ENCODE measurements at regions not wholly inside any gene's neighbourhood (a gene's known extent, or its start where the extent isn't known, plus 50 kb on each side); places are given as distances from the start of the nearest gene placed in this dataset.
"Not testable (repeated sequence)": the region's sequence is repeated elsewhere in the genome, so short reads cannot be mapped to it uniquely, and the experiment has no call there.

DNA sequence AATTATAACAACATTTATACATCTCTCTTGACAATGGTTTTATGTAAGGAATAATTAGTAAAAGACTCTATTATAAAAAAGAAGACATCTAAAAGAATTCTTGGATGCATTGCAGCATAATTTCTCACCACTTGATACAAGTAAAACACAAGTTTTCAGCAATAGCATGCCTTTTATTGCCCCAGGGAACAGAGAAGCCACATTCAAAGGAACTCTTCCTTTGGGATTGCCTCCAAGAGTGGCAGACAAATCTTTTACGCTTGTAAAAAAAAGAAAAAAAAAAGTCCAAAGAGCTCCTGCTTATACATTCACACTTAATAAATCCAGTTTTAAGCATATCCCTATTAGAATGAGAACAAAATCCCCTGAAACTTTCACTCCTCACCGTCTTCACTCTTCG lies 2357.8 kb upstream of the PCDH20 start:
- no peak for ATAC-seq (ENCODE audit: low FRiP score)
- TF ChIP-seq, protein P1, sequence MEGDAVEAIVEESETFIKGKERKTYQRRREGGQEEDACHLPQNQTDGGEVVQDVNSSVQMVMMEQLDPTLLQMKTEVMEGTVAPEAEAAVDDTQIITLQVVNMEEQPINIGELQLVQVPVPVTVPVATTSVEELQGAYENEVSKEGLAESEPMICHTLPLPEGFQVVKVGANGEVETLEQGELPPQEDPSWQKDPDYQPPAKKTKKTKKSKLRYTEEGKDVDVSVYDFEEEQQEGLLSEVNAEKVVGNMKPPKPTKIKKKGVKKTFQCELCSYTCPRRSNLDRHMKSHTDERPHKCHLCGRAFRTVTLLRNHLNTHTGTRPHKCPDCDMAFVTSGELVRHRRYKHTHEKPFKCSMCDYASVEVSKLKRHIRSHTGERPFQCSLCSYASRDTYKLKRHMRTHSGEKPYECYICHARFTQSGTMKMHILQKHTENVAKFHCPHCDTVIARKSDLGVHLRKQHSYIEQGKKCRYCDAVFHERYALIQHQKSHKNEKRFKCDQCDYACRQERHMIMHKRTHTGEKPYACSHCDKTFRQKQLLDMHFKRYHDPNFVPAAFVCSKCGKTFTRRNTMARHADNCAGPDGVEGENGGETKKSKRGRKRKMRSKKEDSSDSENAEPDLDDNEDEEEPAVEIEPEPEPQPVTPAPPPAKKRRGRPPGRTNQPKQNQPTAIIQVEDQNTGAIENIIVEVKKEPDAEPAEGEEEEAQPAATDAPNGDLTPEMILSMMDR (IDR thresholded peaks at IDR 0.05), result no peak
- DNase-seq (ENCODE audit: low spot score), result no peak

DNA sequence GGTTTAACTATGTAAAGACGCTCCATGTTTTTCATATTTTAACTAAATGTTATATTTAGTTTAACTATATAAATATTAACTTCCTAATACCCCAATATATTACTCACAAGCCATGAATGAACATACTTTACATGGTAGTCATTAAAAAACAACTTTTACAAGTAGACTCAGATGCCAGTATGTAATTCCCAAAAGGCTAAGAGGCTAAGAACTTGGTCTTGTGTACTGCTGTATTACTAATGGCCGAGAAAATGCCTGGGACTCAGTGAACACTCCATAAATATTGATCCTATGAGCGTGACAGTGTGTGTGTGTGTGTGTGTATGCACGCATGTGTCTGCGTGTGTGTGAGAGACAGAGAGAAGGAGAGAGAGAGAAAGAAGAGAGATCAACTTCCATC lies 2342.0 kb upstream of the PCDH20 start:
- not testable (repeated sequence) for ATAC-seq (ENCODE audit: low FRiP score); DNase-seq (ENCODE audit: low spot score)

DNA sequence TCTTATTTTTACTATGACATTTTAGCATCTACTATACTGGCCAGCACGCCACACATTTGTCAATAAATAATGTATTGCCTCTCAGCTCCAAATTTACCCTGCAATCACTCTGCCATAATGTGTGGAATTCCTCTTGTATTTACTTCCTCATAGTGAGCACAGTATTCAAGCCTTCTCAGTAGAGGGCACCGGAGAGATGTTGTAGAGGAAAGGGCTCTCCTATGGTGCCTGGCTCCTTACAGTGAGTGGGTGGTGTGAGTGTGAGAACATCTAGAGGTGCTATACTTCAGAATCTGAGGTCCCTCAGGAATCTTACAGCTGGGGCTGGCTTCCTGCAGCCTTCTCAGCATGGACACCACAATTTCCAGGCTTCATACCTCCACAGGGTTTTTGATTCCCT lies 2334.2 kb upstream of the PCDH20 start:
- not testable (repeated sequence) for ATAC-seq (ENCODE audit: low FRiP score); DNase-seq (ENCODE audit: low spot score)

DNA sequence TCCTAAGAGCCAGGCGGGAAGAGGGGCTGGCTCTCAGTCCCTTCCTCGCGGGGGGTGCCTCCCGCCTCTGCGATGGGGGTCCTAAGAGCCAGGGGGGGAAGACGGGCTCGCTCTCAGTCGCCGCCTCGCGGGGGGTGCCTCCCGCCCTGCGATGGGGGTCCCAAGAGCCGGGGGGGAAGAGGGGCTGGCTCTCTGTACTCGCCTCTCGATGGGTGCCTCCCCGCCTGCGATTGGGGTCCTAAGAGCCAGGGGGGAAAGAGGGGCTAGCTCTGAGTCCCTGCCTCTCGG lies 2326.1 kb upstream of the PCDH20 start:
- ATAC-seq (ENCODE audit: low FRiP score); DNase-seq (ENCODE audit: low spot score): not testable (repeated sequence)

DNA sequence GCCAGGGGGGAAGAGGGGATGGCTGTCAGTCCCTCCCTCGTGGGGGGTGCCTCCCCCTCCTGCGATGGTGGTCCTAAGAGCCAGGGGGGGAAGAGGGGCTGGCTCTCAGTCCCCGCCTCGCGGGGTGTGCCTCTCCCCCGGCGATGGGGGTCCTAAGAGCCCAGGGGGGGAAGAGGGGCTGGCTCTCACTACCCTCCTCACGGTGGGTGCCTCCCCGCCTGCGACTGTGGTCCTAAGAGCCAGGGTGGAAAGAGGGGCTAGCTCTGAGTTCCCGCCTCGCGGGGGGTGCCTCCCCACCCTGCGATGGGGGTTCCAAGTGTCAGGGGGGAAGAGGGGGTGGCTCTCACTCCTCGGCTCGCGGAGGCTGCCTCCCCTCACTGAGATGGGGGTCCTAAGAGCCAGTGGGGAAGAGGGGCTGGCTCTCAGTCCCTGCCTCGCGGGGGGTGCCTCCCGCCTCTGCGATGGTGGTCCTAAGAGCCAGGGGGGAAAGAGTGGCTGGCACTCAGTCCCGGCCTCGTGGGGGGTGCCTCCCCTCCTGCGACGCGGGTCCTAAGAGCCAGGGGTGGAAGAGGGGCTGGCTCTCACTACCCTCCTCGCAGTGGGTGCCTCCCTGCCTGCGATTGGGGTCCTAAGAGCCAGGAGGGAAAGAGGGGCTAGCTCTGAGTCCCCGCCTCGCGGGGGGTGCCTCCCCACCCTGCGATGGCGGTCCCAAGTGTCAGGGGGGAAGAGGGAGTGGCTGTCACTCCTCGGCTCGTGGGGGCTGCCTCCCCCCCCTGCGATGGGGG lies 2325.6 kb upstream of the PCDH20 start:
- no peak for DNase-seq (ENCODE audit: low spot score)
- ATAC-seq (ENCODE audit: low FRiP score), result no peak
- TF ChIP-seq, protein P1 (IDR thresholded peaks at IDR 0.05), result no peak

DNA sequence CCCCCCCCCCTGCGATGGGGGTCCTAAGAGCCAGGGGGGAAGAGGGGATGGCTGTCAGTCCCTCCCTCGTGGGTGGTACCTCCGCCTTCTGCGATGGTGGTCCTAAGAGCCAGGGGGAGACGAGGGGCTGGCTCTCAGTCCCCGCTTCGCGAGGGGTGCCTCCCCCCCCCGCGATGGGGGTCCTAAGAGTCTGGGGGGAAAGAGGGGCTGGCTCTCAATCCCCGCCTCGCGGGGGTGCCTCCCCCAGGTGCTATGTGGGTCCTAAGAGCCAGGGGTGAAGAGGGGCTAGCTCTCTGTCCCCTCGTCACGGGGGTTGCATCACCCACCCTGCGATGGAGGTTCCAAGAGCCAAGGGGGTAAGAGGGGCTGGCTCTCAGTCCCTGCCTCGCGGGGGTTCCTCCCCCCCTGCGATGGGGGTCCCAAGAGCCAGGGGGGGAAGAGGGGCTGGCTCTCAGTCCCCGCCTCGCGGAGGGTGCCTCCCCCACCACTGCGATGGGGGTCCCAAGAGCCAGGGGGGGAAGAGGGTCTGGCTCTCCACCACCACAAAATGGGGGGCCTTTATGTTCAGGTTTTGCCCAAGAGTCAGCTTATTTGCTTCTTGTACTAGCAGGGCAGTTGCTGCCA lies 2323.6 kb upstream of the PCDH20 start:
- DNase-seq (ENCODE audit: low spot score); ATAC-seq (ENCODE audit: low FRiP score): not testable (repeated sequence)

DNA sequence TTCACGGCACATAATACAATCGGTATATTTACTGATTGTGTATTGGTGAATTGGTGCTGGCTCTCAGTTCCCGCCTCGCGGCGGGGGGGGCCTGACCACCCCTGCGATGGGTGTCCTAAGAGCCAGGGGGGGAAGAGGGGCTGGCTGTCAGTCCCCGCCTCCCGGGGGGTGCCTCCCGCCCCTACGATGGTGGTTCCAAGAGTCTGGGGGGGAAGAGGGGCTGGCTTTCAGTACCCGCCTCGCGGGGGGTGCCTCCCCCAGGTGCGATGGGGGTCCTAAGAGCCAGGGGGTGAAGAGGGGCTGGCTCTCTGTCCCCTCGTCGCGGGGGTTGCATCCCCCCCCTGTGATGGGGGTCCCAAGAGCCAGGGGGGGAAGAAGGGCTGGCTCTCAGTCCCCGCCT lies 2321.8 kb upstream of the PCDH20 start:
- no peak for DNase-seq (ENCODE audit: low spot score)
- TF ChIP-seq, protein P1 (IDR thresholded peaks at IDR 0.05), result no peak
- ATAC-seq (ENCODE audit: low FRiP score), result no peak

DNA sequence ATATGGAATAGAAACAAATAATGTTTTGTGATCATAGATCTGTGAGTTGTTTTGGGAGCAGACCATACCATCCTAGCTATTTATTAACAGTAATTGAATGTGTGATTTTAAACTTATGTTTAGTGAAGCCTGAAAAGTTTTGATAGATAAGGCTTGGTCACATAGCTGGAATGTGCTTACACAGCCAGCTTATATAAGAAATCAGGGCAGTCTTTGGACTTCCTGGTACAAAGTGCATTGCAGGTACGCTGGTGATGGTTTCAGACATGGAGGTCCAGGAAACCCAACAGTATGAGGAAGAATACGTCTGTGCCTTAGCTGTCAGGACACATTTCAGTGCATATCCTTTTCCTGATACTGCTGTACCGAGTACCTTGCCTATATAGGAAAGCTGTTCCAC lies 2316.2 kb upstream of the PCDH20 start:
- no peak for DNase-seq (ENCODE audit: low spot score)
- TF ChIP-seq, protein P1 (IDR thresholded peaks at IDR 0.05), result no peak
- ATAC-seq (ENCODE audit: low FRiP score), result no peak

DNA sequence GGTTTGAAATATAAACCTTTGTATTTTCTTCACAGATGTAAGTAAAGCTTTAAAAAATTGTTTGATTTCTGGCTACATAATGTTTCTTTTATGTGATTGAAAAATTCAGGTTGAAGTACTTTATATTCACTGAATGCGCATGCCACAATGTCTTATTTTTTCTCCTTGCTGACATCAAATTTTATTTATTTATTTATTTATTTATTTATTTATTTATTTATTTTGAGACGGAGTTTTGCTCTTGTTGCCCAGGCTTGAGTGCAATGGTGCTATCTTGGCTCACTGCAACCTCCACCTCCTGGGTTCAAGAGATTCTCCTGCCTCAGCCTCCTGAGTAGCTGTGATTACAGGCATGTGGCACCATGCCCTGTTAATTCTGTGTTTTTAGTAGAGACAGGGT lies 2296.5 kb upstream of the PCDH20 start:
- DNase-seq (ENCODE audit: low spot score); ATAC-seq (ENCODE audit: low FRiP score): not testable (repeated sequence)

DNA sequence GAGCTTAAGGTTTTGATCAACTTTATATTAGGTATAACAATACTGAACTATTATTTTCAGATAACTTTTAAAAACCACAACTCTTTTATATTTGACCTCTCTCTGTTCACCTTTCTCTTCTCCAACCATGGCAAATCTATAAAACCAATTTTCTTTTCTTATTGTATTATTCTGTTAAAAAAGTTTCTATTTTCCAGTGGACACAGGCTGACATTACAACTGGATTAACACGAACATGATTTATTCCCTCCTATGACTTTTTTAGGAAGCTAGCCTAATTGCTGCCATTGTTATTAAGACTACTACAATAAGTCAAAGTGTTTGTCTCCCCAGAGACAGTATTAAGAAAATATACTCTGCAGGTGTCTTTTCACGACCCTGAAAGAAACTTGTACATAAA lies 2291.1 kb upstream of the PCDH20 start:
- ATAC-seq (ENCODE audit: low FRiP score) (no peak), DNase-seq (ENCODE audit: low spot score) (no peak)
- TF ChIP-seq, protein P1 (IDR thresholded peaks at IDR 0.05), result no peak

All from omental fat pad (tissue), 3 donors.